Erythroblast (primary cell): ENCODE measurements at regions not wholly inside any gene's neighbourhood (a gene's known extent, or its start where the extent isn't known, plus 50 kb on each side); places are given as distances from the start of the nearest gene placed in this dataset.

Source experiments
- GATA1 ChIP-seq: IDR thresholded peaks from 2 replicates; pipeline ENCODE4 v1.6.1; 2011; ENCODE audit warnings: low read depth, mild to moderate bottlenecking, control low read depth, low read length, moderate library complexity
- POLR2A ChIP-seq: IDR thresholded peaks from 2 replicates; pipeline ENCODE4 v1.6.1; 2011; ENCODE audit warnings: mild to moderate bottlenecking, low read length

- TF ChIP-seq POLR2A = no peak
- TF ChIP-seq GATA1 = no peak
These were observed 354.7 kb downstream of the CDC5L start for GRCh38 chr6:44742201-44742600.
